ENCODE measurements at regions not wholly inside any gene's neighbourhood (a gene's known extent, or its start where the extent isn't known, plus 50 kb on each side); places are given as distances from the start of the nearest gene placed in this dataset.

DNA sequence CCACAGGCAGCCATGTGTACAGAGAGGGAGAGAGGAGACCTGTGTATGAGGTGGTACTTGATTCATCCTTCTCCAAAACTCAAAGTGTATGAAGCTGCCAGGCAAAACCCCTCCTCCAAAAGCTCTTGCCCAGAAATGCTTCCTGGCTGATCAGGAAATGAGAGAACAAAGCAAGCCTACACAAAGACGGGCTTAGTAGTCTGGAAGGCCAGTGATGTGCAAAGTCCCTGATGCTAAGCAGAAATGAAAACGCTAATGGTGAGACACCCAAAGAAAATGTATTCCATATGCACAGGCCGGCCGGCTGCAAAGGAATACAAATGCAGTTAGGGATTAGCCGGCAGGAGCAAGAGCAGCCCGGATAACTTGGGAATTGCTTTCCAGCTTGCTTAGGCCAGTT lies 234.9 kb upstream of the CADM1 start:
- DNase-seq (ENCODE audit: low spot score), result no peak

DNA sequence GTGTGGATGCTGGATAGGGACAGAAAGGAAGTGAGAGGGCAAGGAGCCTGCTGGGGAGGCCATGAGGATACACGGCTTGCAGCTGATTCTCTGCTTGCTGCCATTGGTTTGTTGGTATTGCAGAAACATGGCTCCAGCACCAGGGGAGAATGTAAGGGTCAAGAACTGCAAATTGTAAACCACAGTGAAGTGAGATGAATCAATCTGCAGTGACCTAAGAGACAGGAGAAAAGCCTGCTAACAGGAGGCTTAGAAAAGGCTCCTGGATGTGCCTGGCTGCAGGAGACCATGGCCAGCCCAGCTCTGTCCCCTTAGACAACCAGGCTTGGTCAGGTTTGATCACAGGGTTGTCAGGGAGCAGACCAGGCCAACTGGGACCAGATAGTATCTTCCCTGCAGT lies 233.7 kb upstream of the CADM1 start:
- DNase-seq (ENCODE audit: low spot score), result no peak

DNA sequence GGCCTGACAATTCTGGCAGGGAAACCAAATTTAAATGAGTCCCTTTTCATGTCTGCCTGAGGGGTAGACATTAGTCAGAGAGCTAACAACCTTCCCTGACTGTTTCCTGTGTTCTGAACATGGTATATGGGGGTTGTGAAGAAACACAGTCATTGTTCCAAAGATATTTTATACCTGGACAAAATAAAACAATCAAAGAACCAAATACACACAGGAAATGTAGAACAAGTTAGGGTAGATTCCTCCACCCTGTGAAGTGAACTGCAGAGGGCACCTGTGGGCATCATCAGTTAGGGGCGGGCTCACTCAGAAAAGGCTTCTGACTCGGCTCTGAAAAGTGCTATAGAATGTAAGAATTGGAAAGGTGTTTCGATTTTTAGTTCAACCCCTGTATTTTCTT lies 231.9 kb upstream of the CADM1 start:
- no peak for DNase-seq (ENCODE audit: low spot score)

DNA sequence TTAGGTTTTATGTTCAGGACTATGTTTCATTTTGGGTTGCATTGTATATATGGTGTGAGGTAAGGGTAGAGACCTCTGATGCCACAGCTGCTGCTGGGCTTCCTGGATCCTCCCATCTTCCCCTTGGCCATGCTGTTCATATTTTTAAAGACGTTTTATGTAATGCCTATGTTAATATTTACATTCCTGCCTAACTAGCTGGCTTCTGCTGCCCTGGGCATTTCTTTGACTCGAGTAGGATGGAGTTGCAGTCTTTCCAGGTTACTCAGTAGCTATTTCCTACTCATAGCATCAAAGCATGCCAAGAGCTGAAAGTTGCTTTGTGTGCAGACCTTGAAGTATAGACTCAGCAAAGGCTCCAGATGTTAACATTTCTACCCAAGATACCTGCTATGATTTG lies 220.5 kb upstream of the CADM1 start:
- DNase-seq (ENCODE audit: low spot score), result no peak

DNA sequence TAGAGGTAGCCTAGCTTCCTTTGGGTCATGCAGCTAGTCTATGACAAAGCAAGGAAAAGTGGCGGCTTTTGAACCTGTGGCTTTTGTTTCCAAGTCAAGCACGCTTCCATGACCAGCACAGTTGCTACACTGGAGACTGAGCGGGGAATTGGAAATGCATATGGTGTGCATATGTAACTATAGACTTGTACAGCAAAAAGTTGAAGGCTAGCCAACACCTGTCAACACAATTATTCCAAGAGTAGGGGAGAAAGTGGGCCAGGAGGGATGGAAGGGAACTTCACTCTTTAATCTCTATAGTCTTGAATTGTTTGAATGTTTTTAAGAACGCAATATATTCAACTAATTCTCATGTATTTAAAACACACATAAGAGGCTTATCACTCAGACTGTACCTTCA lies 218.5 kb upstream of the CADM1 start:
- no peak for DNase-seq (ENCODE audit: low spot score)

DNA sequence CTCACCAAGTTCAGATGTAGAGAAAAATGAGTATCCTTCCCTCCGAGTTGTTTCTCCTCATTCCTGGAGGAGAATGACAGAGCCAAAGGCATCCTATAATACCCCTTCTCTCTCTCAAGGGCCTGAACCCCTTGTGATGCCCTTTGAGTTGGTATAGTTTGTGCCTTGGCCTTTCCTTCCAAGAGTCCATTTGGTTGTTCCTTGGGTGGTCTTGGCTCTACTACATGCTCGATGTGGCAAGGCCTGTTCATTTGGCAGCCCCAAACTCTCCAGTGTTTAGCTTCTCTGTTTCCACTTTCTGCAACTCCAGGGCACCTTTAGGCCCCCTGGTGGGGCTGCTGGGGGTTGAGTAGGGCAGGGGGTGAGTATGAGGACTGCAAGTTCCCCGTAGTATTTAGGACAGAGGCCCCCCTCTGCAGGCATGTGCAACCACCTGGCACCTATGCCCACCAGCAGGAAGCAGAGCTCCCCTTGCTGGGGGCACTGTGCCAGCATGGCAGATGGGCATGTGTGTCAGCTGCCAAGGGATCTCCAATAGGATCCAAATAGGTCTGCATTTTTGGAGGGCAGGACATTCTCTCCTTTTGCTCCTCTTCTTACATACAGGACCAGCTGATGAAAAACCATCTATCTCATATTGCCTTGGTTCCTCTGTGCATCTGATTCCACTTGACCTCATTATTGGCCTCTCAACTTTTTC lies 217.2 kb upstream of the CADM1 start:
- DNase-seq (ENCODE audit: low spot score), result no peak

GRCh38 chr11:115720602-115721245 lies 216.5 kb upstream of the CADM1 start:
- no peak for DNase-seq (ENCODE audit: low spot score)

GRCh38 chr11:115718945-115719344 lies 214.7 kb upstream of the CADM1 start:
- DNase-seq (ENCODE audit: low spot score), result no peak

DNA sequence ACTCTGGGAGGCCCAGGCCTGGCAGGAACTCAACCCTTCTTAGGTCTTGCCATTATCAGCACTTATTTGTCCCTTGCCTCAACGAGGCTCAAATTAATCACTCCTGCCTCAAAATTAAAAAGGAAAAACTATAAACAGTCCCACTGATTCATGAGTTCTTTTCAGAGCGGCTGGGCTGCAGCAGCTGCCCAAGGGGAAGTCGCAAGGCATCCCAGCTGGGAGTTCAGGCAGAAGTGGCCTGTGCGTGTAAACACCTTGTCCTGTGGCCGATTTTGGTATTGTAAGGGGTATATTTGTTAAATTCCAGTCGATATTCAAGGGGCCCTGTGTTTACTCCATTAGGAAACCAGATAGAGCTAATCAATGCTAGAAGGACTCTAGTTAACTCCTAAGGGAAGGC lies 213.9 kb upstream of the CADM1 start:
- DNase-seq (ENCODE audit: low spot score), result no peak

- DNase-seq (ENCODE audit: low spot score), result no peak
These were observed 212.7 kb upstream of the CADM1 start for GRCh38 chr11:115716601-115717529.

DNA sequence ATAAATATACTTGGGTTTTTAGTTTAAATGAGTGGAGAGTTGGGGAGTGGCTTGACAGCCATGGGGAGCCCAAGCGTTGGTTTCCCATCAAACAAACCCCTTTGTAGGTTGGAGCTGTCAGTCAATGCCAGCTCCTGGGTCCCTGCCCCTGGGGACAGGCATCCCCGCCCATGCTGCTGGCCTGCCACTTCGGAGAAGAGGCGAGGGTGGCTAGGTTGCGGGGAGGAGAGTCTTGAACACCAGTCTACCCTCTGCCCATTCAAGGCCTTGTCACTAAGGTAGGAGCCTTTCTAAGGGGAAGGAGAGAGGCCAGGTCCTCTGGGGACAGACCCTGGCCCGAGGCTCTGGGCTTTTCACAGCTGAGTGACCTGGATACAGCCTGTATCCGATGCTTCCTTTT lies 211.9 kb upstream of the CADM1 start:
- no peak for DNase-seq (ENCODE audit: low spot score)

DNA sequence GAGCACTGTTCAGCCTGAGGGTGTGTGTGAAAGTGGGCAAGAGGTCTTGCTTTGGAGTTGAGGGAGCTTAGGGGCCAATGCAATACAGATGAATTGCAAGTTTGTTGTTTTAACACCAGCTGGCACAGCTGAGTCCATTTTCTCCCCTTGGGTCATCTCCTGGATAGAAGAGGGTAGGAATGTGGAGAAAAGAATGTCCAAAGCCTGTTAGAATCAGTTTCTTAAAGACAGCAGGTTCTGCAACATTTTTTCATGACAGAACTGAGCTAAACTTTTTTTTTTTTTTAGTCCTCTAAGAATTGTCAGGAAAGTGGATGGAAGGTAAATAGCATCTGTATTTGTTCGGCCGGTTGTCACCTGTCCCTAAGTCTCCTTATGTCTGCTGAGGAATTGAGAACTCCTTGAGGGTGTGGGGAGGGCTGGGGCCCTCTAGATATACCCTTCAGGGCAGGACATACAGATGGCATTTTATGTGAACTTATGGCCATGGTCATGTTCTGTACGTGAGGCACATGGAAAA lies 211.1 kb upstream of the CADM1 start:
- DNase-seq (ENCODE audit: low spot score), result no peak

DNA sequence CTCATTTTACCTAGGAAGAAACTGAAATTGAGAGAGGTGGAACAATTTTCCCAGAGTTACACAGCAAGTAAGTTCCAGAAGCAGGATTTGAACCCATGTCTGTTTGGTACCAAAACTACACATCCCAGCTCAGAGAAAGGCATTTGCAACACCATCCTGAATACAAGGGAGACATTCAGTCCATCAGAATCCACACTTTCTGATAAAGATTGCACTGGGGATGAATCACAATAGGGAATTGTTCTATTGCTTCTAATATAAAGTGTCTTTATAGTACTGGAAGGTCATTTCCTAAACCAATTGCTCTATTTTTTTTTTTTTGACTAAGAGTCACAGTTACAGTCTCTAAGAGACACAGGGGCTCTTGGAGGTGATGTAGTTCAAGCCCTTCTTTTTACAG lies 208.1 kb upstream of the CADM1 start:
- no peak for DNase-seq (ENCODE audit: low spot score)

- no peak for DNase-seq (ENCODE audit: low spot score)
These were observed 206.8 kb upstream of the CADM1 start for GRCh38 chr11:115710980-115711379.

DNA sequence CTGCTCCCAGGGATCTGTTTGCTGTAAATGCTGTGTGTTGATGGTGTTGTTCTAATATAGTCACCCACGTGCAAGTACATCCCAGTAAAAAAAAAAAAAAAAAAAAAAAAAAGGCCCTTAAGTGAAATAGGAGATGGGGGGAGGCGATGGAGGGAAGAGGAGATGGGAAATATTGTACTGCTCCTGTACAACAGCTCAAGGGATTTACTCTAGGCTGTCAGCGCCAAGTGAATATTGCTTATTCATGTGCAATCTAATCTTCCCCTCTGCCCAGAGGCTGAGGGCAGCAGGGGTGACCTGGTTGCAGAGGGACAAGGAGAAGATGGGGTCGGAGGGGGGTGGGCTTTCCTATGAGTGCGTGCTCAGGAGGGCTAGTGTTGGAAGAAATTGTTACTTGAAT lies 206.2 kb upstream of the CADM1 start:
- DNase-seq (ENCODE audit: low spot score), result no peak

GRCh38 chr11:115709297-115709696 lies 205.1 kb upstream of the CADM1 start:
- no peak for DNase-seq (ENCODE audit: low spot score)

DNA sequence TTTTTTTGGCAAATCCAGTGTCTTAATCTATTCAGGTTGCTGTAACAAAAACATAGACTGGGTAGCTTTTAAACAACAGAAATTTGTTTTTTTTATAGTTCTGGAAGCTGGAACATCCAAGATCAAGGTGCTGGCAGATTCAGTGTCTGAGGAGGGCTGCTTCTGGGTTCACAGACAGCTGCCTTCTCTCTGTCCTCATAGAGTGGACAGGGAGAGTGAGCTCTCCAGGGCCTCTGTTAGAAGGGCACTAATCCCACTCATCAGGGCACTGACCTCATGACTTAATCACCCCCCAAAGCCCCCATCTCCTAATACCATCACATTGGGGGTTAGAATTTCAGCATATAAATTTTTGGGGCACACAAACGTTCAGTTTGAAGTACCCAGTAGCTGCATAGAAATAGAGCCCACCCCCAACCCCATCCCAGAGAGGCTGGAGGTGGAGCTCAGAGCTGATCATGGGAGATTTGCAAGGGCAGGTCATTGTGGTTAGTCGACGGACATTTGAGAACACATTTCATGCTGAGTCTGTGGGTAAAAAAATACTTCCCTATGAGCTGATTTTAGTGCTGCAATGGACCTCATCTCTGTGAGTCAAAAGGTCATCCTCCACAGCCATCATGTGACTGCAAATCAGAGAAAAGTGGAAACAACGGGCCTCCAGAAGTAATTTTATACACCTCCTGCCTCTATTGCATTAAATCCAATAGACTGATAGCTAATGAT lies 203.1 kb upstream of the CADM1 start:
- no peak for DNase-seq (ENCODE audit: low spot score)

GRCh38 chr11:115706626-115707135 lies 202.5 kb upstream of the CADM1 start:
- no peak for DNase-seq (ENCODE audit: low spot score)

- DNase-seq (ENCODE audit: low spot score), result no peak
These were observed 201.0 kb upstream of the CADM1 start for GRCh38 chr11:115705200-115705599.

DNA sequence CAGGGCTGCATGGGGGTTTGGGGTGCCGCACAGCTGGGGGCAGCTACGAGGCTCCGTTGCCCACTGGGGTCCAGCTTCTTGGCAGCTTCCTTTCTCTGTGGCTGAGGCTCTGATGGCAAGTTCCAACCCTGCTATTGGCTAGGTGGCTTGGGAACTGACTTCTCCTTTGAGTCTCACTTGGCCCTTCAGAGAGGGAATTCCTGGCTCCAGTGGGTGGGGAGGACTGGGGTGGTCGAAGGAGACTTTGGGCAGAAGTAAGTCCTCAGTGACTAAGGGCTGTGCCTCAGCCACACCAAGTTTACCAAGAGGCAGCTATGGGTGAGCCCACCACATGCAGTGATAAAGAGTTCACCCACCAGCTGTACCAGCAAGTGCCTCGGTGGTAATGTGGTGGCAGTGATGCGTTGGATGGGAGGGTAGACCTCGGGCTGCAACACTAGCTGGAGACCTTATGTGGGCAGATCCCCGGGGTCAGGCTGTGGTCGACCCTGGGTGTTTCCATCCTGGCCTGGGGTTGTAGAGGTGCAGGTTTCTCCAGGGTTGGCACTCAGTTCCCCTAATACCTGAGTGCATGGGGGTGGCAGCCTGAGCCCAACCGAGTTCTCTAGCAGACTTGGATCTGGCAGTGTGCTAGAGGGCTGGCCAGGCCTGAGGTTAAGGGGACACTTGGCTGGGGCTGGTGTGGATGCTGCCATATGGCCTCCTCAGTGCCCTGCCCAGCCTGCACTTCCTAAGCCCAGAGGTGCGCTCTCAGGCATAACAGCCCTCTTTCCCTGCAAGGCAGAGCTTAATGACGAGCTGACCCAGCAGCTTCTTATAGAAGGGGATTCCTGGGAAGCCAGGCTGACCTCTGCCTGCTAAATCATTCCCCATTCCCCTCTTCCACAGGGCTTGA lies 197.0 kb upstream of the CADM1 start:
- DNase-seq (ENCODE audit: low spot score), result no peak

DNA sequence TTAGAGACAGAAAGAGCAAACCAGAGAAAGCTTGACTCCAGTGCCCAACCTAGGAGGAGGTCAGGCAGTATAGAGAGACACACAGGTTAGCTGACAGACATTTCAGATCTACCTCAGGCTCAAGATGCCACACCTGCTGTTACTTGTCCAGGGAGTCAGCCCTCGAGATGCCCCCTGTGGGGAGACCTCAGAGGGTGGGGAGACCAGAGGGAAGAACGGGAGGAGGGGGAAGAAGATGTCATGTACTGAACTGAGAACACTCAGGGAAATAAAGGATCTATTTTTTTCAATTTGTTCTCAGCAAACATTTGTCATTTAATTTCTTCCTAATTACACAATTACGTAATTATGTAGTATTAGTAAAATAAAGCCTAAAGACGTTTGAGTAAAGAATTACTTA lies 196.3 kb upstream of the CADM1 start:
- DNase-seq (ENCODE audit: low spot score), result no peak
